ENCODE measurements at regions not wholly inside any gene's neighbourhood (a gene's known extent, or its start where the extent isn't known, plus 50 kb on each side); places are given as distances from the start of the nearest gene placed in this dataset.

DNA sequence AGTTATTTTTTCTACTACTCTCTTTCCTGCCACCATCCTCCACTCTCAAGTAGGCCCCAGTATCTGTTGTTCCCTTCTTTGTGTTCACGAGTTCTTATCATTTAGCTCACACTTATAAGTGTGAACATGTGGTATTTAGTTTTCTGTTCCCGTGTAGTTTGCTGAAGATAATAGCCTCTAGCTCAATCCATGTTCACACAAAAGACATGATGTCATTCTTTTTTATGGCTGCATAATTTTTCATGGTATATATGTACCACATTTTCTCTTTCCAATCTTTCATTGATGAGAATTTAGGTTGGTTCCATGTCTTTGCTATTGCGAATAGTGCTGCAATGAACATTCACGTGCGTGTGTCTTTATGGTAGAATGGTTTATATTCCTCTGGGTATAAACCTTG is 237.9 kb upstream of the FERMT1 start:
- no peak for TF ChIP-seq MYC (IDR thresholded peaks at IDR 0.05; ENCODE audit: low read depth, low read length)
- TF ChIP-seq, protein P1, sequence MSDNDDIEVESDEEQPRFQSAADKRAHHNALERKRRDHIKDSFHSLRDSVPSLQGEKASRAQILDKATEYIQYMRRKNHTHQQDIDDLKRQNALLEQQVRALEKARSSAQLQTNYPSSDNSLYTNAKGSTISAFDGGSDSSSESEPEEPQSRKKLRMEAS (IDR thresholded peaks at IDR 0.05; ENCODE audit: low read depth, low read length) = no peak

Measured in NB4 (cell line).